K562 (cell line): ENCODE measurements at regions not wholly inside any gene's neighbourhood (a gene's known extent, or its start where the extent isn't known, plus 50 kb on each side); places are given as distances from the start of the nearest gene placed in this dataset.
"Not testable (repeated sequence)": the region's sequence is repeated elsewhere in the genome, so short reads cannot be mapped to it uniquely, and the experiment has no call there.

Source experiments
- EP300 ChIP-seq: IDR thresholded peaks from 2 replicates; pipeline ENCODE4 v1.6.1; 2012; ENCODE audit warnings: low read length, improper control_type of control experiment
- ZBTB17 ChIP-seq: fragments of 450-650 bp; formaldehyde crosslinking; IDR thresholded peaks from 2 replicates; pipeline ENCODE4 v1.4.0; 2020; ENCODE audit warnings: mild to moderate bottlenecking
- TF ChIP-seq, protein P1 (sequence below): fragments of 450-650 bp; formaldehyde crosslinking; IDR thresholded peaks from 2 replicates; pipeline ENCODE4 v1.4.0; 2020; ENCODE audit warnings: mild to moderate bottlenecking, moderate library complexity
- TF ChIP-seq, protein P2 (sequence below): fragments of 250-450 bp; sonication (Bioruptor Pico); IDR thresholded peaks from 2 replicates; pipeline ENCODE4 v1.4.0; 2020
- TF ChIP-seq, protein P3 (sequence below), 2 experiments: IDR thresholded peaks in 1 of 2; conservative IDR thresholded peaks in 1 of 2; 2 replicates each; pipeline ENCODE4 v1.6.1; 2016; ENCODE audit warnings: low read depth in 2 of 2, mild to moderate bottlenecking in 1 of 2, missing compliant biosample characterization in 1 of 2, missing genetic modification characterization in 1 of 2, moderate library complexity in 1 of 2

DNA sequence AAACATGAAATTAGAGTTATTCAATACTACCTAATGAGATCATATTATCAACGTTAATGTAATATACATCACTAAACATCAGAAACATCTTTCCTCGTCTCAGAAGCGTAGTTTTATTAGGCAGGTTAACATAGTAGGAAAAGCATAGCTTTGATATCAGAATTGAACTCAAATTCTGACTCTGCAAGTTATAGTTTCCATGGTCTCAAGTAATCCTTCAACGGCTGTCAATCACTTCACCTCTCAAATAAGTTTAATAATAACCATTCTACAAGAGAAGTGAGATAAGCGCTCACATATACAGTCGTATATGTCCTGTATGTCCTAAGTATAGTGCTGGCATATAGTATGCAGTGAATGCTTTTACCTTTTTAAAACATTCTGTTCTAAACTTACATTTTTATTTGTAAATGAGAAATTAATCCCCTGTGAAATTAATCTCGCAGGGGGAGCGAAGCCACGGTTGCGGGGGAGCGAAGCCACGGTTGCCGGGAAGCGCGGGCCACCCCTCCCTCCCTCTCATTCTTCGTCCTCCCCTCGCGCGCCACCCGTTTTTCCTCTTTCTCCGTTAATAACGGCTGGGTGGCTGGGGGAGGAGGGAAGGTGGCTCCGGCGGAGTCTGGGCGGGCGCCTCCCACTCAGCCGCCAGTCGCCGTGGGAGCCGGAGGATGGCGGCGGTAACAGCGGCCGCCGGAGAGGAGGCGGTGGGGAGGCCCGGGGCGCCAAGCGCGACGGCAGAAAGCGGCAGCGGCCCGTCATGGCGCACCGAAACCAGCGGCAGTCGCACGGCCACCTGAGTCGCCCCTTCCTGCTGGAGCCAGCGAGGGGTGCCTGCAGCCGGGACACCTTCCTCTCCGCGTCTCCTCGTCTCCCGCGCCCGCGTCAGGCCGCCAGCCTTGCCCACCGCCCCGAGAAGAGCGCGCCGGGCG lies 163.8 kb downstream of the KBTBD2 start (continued):
- TF ChIP-seq, protein P1, sequence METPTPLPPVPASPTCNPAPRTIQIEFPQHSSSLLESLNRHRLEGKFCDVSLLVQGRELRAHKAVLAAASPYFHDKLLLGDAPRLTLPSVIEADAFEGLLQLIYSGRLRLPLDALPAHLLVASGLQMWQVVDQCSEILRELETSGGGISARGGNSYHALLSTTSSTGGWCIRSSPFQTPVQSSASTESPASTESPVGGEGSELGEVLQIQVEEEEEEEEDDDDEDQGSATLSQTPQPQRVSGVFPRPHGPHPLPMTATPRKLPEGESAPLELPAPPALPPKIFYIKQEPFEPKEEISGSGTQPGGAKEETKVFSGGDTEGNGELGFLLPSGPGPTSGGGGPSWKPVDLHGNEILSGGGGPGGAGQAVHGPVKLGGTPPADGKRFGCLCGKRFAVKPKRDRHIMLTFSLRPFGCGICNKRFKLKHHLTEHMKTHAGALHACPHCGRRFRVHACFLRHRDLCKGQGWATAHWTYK (CRISPR knock-in tag): peak; percentile 75; the same call in 1 of the 2 replicates
- TF ChIP-seq, protein P2, sequence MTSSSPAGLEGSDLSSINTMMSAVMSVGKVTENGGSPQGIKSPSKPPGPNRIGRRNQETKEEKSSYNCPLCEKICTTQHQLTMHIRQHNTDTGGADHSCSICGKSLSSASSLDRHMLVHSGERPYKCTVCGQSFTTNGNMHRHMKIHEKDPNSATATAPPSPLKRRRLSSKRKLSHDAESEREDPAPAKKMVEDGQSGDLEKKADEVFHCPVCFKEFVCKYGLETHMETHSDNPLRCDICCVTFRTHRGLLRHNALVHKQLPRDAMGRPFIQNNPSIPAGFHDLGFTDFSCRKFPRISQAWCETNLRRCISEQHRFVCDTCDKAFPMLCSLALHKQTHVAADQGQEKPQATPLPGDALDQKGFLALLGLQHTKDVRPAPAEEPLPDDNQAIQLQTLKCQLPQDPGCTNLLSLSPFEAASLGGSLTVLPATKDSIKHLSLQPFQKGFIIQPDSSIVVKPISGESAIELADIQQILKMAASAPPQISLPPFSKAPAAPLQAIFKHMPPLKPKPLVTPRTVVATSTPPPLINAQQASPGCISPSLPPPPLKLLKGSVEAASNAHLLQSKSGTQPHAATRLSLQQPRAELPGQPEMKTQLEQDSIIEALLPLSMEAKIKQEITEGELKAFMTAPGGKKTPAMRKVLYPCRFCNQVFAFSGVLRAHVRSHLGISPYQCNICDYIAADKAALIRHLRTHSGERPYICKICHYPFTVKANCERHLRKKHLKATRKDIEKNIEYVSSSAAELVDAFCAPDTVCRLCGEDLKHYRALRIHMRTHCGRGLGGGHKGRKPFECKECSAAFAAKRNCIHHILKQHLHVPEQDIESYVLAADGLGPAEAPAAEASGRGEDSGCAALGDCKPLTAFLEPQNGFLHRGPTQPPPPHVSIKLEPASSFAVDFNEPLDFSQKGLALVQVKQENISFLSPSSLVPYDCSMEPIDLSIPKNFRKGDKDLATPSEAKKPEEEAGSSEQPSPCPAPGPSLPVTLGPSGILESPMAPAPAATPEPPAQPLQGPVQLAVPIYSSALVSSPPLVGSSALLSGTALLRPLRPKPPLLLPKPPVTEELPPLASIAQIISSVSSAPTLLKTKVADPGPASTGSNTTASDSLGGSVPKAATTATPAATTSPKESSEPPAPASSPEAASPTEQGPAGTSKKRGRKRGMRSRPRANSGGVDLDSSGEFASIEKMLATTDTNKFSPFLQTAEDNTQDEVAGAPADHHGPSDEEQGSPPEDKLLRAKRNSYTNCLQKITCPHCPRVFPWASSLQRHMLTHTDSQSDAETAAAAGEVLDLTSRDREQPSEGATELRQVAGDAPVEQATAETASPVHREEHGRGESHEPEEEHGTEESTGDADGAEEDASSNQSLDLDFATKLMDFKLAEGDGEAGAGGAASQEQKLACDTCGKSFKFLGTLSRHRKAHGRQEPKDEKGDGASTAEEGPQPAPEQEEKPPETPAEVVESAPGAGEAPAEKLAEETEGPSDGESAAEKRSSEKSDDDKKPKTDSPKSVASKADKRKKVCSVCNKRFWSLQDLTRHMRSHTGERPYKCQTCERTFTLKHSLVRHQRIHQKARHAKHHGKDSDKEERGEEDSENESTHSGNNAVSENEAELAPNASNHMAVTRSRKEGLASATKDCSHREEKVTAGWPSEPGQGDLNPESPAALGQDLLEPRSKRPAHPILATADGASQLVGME (CRISPR knock-in tag): peak; percentile 35; the same call in 1 of the 2 replicates
- TF ChIP-seq, protein P3, sequence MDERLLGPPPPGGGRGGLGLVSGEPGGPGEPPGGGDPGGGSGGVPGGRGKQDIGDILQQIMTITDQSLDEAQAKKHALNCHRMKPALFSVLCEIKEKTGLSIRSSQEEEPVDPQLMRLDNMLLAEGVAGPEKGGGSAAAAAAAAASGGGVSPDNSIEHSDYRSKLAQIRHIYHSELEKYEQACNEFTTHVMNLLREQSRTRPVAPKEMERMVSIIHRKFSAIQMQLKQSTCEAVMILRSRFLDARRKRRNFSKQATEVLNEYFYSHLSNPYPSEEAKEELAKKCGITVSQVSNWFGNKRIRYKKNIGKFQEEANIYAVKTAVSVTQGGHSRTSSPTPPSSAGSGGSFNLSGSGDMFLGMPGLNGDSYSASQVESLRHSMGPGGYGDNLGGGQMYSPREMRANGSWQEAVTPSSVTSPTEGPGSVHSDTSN (CRISPR knock-in tag; IDR thresholded peaks at IDR 0.05; ENCODE audit: low read depth): not testable (repeated sequence)
- TF ChIP-seq, protein P3 (tag; conservative IDR thresholded peaks at IDR 0.05; ENCODE audit: low read depth): peak; percentile 34; the same call in 1 of the 2 replicates
- TF ChIP-seq EP300: peak; percentile 21; the same call in 1 of the 2 replicates
- 0 out of 2 replicates have a peak, but pooled peaks have one; percentile 17 for TF ChIP-seq ZBTB17 (CRISPR knock-in tag)
